Suprapubic skin (tissue), 4 donors: ENCODE measurements at regions not wholly inside any gene's neighbourhood (a gene's known extent, or its start where the extent isn't known, plus 50 kb on each side); places are given as distances from the start of the nearest gene placed in this dataset.

Experiments used
- DNase-seq, 2 donors: peaks; one replicate each; pipeline ENCODE4 v3.0.0-alpha.2; 2019; ENCODE audit warnings: low spot score in 2 of 2
- H3K27ac ChIP-seq: fragments of 200-600 bp; sonication (generic); one replicate; pipeline ENCODE4 v1.5.1; 2019
- H3K27me3 ChIP-seq: fragments of 200-600 bp; sonication (generic); one replicate; pipeline ENCODE4 v1.5.1; 2019
- H3K36me3 ChIP-seq: fragments of 200-600 bp; sonication (generic); one replicate; pipeline ENCODE4 v1.5.1; 2019
- H3K4me1 ChIP-seq: fragments of 200-600 bp; sonication (generic); one replicate; pipeline ENCODE4 v1.5.1; 2019
- H3K4me3 ChIP-seq: fragments of 200-600 bp; sonication (generic); one replicate; pipeline ENCODE4 v1.5.1; 2019; ENCODE audit warnings: mild to moderate bottlenecking
- H3K9me3 ChIP-seq: fragments of 200-600 bp; sonication (generic); one replicate; pipeline ENCODE4 v1.5.1; 2019
- EP300 ChIP-seq: sonication (generic); formaldehyde crosslinking; IDR thresholded peaks from one replicate; pipeline ENCODE4 v1.6.1; 2017; ENCODE audit warnings: antibody characterized with exemption
- POLR2A ChIP-seq, 2 donors: fragments of 450-650 bp; IDR thresholded peaks; one replicate each; pipeline ENCODE4 v1.6.1; 2017; ENCODE audit warnings: antibody characterized with exemption in 2 of 2, mild to moderate bottlenecking in 2 of 2, moderate library complexity in 2 of 2
- POLR2AphosphoS5 ChIP-seq, 3 donors: sonication (generic); formaldehyde crosslinking; IDR thresholded peaks; one replicate each; pipeline ENCODE4 v1.6.1; 2017; ENCODE audit warnings: antibody characterized with exemption in 3 of 3
- WGBS: methylation state at CpG from one replicate; pipeline ENCODE4 v1.1.5; 2018; 5-methylcytosine and 5-hydroxymethylcytosine counted together
- TF ChIP-seq, protein P1 (sequence below), 2 donors: fragments of 200-600 bp in 1 of 2; fragments of 450-650 bp in 1 of 2; sonication (generic) in 1 of 2; IDR thresholded peaks; one replicate each; pipeline ENCODE4 v1.5.1; 2016 to 2019; ENCODE audit warnings: antibody characterized with exemption in 2 of 2, mild to moderate bottlenecking in 1 of 2, moderate library complexity in 1 of 2

DNA sequence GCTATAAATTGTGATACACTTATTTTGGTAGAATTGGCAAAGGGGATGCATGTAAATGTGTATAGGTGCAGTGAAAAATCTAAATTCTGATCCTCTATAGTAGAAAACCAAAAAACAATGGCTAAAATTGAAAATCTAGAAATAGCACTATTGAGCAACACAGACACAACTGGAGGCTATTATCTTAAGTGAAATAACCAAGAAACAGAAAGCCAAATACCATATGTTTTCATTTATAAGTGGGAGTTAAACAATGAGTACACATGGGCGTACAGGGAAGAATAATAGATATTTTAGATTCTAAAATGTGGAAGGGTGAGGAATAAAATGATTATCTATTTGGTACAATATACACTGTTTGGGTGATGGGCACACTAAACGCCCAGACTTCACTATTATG is 183.2 kb upstream of the TUSC1 start:
- Histone ChIP-seq H3K36me3 (no peaks in the 10 kb centered on the region), H3K27me3 (no peaks in the 10 kb centered on the region), H3K27ac (no peak overlapping the region), H3K4me3 (no peak overlapping the region), H3K4me1 (no peaks in the 10 kb centered on the region), H3K9me3 (no peaks in the 10 kb centered on the region)
- 65% methylated on average over 2 of the region's 2 CpGs for WGBS
- TF ChIP-seq, protein P1, sequence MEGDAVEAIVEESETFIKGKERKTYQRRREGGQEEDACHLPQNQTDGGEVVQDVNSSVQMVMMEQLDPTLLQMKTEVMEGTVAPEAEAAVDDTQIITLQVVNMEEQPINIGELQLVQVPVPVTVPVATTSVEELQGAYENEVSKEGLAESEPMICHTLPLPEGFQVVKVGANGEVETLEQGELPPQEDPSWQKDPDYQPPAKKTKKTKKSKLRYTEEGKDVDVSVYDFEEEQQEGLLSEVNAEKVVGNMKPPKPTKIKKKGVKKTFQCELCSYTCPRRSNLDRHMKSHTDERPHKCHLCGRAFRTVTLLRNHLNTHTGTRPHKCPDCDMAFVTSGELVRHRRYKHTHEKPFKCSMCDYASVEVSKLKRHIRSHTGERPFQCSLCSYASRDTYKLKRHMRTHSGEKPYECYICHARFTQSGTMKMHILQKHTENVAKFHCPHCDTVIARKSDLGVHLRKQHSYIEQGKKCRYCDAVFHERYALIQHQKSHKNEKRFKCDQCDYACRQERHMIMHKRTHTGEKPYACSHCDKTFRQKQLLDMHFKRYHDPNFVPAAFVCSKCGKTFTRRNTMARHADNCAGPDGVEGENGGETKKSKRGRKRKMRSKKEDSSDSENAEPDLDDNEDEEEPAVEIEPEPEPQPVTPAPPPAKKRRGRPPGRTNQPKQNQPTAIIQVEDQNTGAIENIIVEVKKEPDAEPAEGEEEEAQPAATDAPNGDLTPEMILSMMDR (IDR thresholded peaks at IDR 0.05) = no peak
- TF ChIP-seq POLR2AphosphoS5 (IDR thresholded peaks at IDR 0.05) = no peak
- TF ChIP-seq EP300 = no peak
- TF ChIP-seq POLR2A (IDR thresholded peaks at IDR 0.05) = no peak
- no peak for DNase-seq

DNA sequence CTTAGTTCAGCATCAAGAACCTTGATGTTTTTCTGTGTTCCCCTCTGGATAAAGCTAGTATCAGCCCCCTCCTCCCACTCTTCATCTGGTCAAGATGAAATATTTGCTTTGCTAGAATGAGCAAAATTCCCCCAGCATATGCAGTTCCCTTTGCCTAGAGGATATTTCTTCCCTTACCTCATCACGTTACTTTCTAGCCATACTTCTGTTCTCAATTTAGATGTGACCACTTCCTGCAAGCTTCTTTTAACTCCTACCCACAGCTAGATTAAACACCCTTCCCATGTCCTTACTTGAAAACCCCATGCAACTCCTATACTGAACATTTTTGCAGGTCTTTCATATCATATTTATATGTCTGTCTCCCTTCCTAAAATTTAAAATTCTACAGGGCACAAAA is 178.9 kb upstream of the TUSC1 start:
- no peak for TF ChIP-seq POLR2AphosphoS5 (IDR thresholded peaks at IDR 0.05)
- TF ChIP-seq, protein P1 (IDR thresholded peaks at IDR 0.05) = no peak
- no peak for TF ChIP-seq POLR2A (IDR thresholded peaks at IDR 0.05)
- TF ChIP-seq EP300 = no peak
- whole genome bisulfite sequencing = 30% methylated on average over 1 of the region's 1 CpG

DNA sequence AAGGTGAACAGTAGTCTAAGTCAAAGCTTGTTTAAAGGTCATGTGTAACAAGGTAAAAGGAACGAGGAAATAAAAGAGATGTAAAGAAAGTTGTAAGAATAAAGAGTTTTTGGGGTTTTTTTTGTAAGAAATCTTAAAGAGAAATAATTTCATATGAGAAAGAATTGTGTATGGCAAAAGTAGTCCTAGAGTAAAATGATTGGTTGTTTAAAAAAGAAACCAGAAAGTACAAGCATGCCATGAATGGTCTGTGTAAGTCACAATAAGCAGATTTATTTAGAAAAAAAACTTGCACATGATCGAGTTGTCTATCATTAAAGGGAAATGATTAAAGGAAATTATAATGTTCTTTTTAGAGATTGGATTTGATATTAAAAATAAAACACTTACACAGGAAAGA is 172.6 kb upstream of the TUSC1 start:
- Histone ChIP-seq H3K4me3 (no peak overlapping the region), H3K9me3 (no peaks in the 10 kb centered on the region), H3K27ac (no peak overlapping the region), H3K36me3 (no peaks in the 10 kb centered on the region), H3K27me3 (no peaks in the 10 kb centered on the region), H3K4me1 (no peaks in the 10 kb centered on the region)
- no peak for DNase-seq
- 76% methylated on average over 2 of the region's 2 CpGs for WGBS
- TF ChIP-seq, protein P1 (IDR thresholded peaks at IDR 0.05) = no peak
- no peak for TF ChIP-seq POLR2AphosphoS5 (IDR thresholded peaks at IDR 0.05)
- no peak for TF ChIP-seq EP300
- TF ChIP-seq POLR2A (IDR thresholded peaks at IDR 0.05) = no peak

More for the DNA sequence above, 178.9 kb upstream of the TUSC1 start:
- Histone ChIP-seq H3K4me1 (no peaks in the 10 kb centered on the region), H3K36me3 (no peaks in the 10 kb centered on the region), H3K27me3 (no peaks in the 10 kb centered on the region), H3K9me3 (no peaks in the 10 kb centered on the region), H3K4me3 (no peak overlapping the region), H3K27ac (no peak overlapping the region)
- DNase-seq = no peak

DNA sequence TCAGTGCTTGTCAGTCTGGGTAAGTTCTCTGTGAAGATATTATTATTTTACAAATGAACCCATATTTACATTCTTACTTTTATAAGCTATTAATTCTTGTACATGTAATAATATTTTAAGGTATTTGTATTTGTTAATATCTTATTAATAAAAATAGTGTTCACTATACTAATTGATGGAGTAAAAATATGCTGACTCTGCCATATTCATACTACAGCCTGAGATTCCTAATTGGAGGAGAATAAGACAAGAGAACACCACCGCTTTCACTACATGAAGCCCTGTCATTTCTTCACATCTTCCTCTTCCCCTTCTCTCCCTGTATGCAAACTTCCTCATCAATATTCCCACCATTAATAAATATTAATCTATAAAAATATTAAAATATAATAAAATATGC is 167.6 kb upstream of the TUSC1 start:
- DNase-seq = no peak
- TF ChIP-seq, protein P1 (IDR thresholded peaks at IDR 0.05) = no peak
- TF ChIP-seq POLR2AphosphoS5 (IDR thresholded peaks at IDR 0.05) = no peak
- no peak for TF ChIP-seq EP300
- TF ChIP-seq POLR2A (IDR thresholded peaks at IDR 0.05) = no peak
- H3K4me1 ChIP-seq = no peaks in the 10 kb centered on the region
- H3K9me3 ChIP-seq = no peaks in the 10 kb centered on the region
- 98% methylated on average over 1 of the region's 1 CpG for WGBS
- H3K4me3 ChIP-seq = no peak overlapping the region
- no peaks in the 10 kb centered on the region for H3K36me3 ChIP-seq
- no peaks in the 10 kb centered on the region for H3K27me3 ChIP-seq
- no peak overlapping the region for H3K27ac ChIP-seq

DNA sequence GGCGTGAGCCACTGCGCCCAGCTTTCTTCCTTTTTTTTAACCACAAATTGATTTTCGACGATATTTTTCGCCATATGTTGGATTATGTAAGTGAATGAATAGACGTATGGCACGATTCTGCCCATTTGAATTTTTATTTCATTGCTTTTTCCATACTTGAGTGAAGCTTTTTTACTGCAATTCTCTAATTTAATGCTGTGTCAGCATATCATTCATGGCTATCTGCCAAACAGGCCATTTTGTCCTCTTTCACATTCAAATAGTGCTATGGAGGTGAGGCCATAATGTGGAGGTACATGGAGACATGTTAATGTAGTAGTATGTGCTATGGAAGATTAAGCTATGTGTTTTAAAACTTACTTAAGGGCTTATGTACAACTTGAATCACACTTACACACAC is 152.1 kb upstream of the TUSC1 start:
- WGBS = 93% methylated on average over 7 of the region's 7 CpGs
- Histone ChIP-seq H3K27ac (no peak overlapping the region), H3K4me1 (no peaks in the 10 kb centered on the region), H3K4me3 (no peak overlapping the region), H3K27me3 (no peaks in the 10 kb centered on the region), H3K9me3 (no peaks in the 10 kb centered on the region), H3K36me3 (no peaks in the 10 kb centered on the region)
- TF ChIP-seq EP300 (no peak), POLR2AphosphoS5 (IDR thresholded peaks at IDR 0.05) (no peak), POLR2A (IDR thresholded peaks at IDR 0.05) (no peak)
- TF ChIP-seq, protein P1 (IDR thresholded peaks at IDR 0.05) = no peak
- no peak for DNase-seq
